ENCODE measurements at regions not wholly inside any gene's neighbourhood (a gene's known extent, or its start where the extent isn't known, plus 50 kb on each side); places are given as distances from the start of the nearest gene placed in this dataset.

DNA sequence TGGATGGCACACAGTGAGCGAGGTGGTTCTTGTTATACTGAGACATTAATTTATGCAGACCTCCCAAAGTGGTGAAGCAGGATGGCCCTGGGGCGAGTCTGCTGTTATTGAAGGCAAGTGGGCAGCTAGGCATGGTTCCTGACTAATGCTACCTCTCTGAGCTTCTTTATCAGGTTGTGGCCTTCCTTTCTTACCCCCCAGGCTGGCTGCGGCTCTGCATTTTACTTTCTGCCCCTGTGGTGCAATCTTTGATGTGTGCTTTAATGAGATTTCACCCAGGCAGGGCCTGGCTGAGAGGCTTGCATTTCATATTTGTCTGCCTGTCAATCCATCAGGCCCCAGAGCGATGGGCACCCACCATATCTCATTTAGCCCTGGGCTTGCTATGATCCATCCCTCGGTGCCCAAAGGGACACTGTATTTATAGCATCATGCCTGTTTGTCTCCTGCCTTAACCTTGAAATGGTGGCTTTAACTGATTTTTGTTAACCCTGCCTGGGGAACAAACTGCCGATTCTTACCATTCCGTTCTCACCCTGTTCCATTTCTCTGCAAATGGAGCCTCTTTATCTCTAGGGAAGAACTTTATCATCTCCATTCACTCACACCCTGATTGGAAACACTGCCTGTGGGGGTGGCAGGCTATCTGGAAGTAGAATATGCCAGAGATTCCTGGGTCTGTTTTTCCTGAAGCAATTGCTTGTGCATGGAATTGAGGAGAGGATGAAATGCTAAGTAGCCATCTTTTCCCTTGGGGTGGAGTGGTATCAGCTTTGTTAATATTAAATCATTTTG, 316.2 kb upstream of the THSD7B start:
- no peak for DNase-seq

GRCh38 chr2:136448432-136448831, 316.9 kb upstream of the THSD7B start:
- DNase-seq: no peak

GRCh38 chr2:136444323-136444722, 321.0 kb upstream of the THSD7B start:
- DNase-seq: no peak

DNA sequence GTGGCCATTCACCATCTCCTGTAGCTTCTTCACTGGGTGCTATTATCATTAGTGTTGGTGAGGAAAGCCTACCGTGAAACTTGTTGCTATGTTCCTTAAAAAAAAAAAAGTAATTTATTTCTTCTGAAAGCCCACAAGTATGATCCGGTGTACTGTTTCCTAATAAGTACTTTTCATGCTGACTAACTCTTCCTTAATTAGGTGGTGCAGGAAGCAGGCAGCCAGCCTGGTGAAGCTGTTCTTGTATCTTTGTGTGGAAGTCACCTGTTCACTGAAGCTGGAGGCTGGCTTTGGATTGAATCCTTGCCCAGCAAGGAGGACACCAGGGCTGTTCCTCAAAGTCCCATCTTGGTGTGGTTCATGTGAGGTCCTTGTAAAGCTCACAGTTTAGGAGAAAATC, 321.7 kb upstream of the THSD7B start:
- DNase-seq: no peak

DNA sequence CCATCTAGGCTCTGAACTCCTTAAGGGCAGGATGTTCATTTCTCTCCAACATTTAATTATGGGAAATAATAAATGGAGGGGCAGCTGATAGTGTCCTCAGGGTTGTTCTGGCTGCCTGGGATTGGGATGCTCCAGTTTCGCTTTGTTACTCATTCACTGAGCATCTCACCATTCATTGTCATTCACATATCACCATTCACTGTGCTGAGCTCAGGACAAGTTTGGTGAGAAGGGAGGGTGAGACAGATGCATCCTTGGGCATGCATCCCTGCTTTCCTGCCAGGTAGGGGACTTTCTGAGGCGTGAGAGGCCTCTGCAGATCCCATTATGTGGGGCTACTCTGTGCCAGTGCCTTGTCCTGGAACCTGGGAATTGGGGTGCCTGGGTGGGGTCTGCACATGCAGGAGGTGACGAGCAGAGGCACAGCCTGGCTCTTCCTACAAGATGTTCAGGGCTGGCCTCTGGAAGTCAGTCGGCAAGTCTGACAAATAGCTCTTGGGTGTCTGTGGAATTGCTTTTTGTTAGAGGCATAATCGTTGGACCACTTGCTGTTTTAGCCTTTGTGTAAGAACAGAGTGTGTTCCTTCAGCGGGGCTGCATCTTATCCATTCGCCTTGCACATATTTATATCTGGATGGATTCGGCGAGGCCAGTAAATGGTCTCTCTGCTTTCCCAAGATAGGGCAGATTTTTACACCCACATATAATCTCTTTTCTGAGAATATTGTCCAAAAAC, 323.2 kb upstream of the THSD7B start:
- no peak for DNase-seq

DNA sequence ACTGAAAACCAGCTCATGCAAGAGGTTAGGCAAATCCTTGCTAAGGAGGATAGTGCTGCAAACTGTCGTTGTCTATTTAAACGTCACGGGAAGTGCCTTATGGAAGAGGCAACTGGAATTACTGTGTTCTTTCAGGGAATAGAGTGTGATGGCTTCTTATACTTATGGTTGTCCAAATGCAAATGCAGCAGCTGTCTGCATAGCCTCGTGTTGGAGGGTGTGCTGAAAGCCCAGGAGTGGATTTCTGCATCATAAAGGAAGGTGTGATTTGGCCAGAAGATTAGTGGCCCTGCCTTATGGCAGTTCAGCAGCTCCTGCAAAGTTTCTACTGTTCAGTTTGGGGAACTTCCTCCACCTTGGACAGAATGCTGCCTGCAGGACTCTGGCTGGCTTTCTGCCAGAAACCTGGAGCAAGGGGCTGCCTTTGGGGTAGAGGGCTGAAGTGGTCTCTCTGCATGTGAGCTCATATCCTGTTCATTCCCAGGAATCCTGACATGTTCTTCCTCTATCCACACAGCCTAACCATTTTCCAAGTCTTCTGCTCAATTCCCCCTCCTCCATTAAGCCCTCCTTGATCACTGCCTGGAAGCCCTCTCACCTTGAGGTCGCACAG, 321.2 kb upstream of the CXCR4 start:
- no peak for DNase-seq

GRCh38 chr2:136437461-136437860, 319.5 kb upstream of the CXCR4 start:
- no peak for DNase-seq

- DNase-seq: no peak
Observed at GRCh38 chr2:136436936-136437335, 319.0 kb upstream of the CXCR4 start.

DNA sequence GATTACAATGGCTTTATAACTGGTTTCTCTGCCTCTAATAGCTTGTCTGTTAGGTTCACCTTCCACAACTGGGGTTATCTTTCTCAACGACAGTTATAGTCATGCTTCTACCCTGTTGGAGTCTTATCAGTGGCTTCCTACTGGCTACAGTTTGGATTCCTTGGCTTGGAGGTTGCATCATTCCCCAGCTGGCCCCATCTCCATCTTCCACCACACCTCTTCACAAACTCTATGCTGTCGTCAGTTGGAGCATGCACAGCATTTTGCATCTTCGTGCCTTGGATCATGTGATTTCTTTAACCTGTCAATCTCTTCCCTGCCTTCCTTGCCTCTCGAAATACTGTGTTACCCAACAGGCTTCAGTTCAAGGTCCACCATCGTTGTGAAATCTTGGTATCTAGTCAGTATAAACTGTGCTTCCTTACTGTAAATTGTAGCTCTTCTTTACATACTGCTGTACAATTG, 316.3 kb upstream of the CXCR4 start:
- DNase-seq: no peak

GRCh38 chr2:136433261-136433660, 315.3 kb upstream of the CXCR4 start:
- no peak for DNase-seq

DNA sequence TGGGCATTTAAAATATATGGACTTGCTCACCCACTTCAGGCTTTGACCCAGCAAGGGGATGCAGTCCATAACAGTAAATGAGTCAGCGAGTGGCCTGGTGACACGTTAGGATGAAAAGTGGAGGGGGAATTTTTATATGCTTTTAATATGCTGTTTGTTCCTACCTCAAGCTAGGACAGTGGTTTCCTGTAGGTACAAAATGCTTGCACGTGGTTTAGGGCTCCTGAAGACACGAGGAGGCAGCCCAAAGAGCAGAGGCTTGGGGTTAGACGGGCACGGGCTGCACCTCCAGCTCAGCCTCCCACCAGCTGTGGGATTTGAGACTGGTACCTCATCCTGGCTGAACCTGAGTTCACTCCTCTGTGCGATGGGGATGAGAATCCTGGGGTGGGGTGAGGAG, 306.2 kb upstream of the CXCR4 start:
- no peak for DNase-seq

DNA sequence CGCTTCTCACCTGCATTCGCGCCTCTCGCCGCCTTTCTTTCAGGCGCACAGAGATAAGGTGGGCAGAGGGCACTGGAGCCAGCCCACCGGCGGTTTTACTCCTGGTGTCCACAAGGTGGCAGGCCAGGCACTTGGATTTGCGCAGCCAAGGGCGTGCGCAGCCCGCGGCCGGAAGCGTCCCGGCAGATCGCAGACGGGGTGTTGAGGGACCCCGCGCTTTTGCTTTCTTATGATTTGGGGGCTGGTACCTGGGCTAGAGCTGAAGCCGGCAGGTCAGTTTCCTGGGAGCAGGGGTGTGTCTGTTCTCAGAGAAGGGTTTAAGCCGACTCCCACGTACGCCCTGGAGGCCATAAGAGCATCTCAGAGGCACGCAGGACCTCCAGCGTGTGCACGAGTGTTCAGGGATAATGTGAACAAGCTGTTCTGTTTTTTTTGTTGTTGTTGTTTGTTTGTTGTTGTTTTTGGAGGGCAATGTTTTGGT, 305.6 kb upstream of the CXCR4 start:
- DNase-seq: peak; percentile 45 to 74

- no peak for DNase-seq
Observed at GRCh38 chr2:136422512-136422911, 304.6 kb upstream of the CXCR4 start.

DNA sequence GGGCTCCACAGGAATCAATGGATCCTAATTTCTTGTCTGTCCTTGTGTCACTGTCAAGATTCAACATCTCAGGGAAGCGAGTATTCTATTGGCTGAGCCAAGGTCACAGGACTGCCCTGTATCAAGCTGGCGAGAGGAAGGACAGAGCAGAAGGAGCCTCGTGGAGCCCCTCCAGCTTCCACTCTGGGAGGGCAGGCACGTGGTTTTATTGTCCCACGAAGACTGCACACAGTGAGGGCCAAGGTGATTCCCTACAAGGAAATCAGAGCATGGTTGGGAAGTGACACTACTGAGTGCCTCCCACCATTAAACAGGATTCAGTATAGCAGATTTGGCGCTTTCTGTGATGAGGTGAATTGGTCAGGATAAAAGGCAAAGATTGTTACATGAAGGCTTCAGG, 302.4 kb upstream of the CXCR4 start:
- no peak for DNase-seq

GRCh38 chr2:136411946-136412345, 294.0 kb upstream of the CXCR4 start:
- DNase-seq: no peak

GRCh38 chr2:136410673-136411072, 292.7 kb upstream of the CXCR4 start:
- DNase-seq: no peak

GRCh38 chr2:136408795-136409194, 290.8 kb upstream of the CXCR4 start:
- no peak for DNase-seq

DNA sequence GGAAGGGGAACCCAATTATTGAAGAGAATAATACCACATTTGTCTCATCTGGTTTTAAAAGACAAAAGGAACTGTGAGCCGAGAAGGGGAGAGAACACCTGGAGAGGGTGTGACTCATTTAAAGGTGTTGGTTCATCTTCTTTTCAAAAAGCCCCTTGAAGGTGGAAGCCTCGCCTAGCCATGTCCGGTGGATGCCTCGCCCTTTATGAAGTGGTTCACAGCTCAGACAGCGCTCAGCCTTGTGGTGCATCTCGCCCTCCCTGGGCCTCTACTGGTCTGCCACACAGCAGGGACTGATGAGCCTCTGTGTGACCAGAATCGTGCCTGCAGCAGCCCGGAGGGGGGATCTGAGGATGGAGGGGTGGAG, 290.0 kb upstream of the CXCR4 start:
- no peak for DNase-seq

GRCh38 chr2:136407117-136407951, 289.4 kb upstream of the CXCR4 start:
- DNase-seq: no peak

- DNase-seq: no peak
Observed at GRCh38 chr2:136404925-136405324, 287.0 kb upstream of the CXCR4 start.

GRCh38 chr2:136404176-136404575, 286.2 kb upstream of the CXCR4 start:
- DNase-seq: no peak

DNA sequence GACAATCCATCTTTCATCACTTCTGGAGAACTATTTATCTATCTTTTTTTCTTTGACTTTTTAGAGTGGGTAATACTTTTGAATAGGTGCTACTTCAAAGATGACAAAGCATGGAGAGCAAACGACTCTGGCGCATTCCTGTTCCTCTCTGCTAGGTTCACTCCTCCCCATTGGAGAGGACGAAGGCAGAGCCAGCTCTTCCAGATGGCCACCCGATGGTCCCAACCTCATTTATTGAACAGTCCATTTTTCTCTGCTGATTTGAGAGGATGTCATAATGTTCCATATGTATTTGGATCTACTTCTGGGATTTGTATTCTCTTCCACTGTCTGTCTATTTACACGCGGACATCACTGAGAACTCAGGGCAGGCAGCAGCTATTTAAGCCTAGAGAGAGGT, 284.3 kb upstream of the CXCR4 start:
- DNase-seq: no peak

All from inflammatory macrophage treated with lipopolysaccharide for 1 hour (primary cell).